Esophagus (tissue), 2 donors: ENCODE measurements at regions not wholly inside any gene's neighbourhood (a gene's known extent, or its start where the extent isn't known, plus 50 kb on each side); places are given as distances from the start of the nearest gene placed in this dataset.

Experiments
- H3K27ac ChIP-seq, 2 donors: one replicate each; pipeline ENCODE4 v1.5.1; 2013; ENCODE audit warnings: low read depth in 2 of 2, mild to moderate bottlenecking in 2 of 2, inconsistent platforms in 1 of 2, low read length in 1 of 2, moderate library complexity in 1 of 2
- H3K27me3 ChIP-seq, 2 donors: one replicate each; pipeline ENCODE4 v1.6.1; 2013; ENCODE audit warnings: low read length in 2 of 2, control low read depth in 1 of 2, mild to moderate bottlenecking in 1 of 2; ENCODE audit not compliant: insufficient read depth in 2 of 2, control insufficient read depth in 1 of 2
- H3K36me3 ChIP-seq, 2 donors: one replicate each; pipeline ENCODE4 v1.6.1; 2013; ENCODE audit warnings: low read length in 1 of 2; ENCODE audit not compliant: control insufficient read depth in 2 of 2, insufficient read depth in 2 of 2
- H3K4me1 ChIP-seq, 2 donors: one replicate each; pipeline ENCODE4 v1.6.1; 2013; ENCODE audit warnings: low read length in 1 of 2; ENCODE audit not compliant: control insufficient read depth in 2 of 2, insufficient read depth in 2 of 2
- H3K4me3 ChIP-seq, 2 donors: one replicate each; pipeline ENCODE4 v1.5.1; 2013; ENCODE audit warnings: low read length in 2 of 2, mild to moderate bottlenecking in 2 of 2, low read depth in 1 of 2, moderate library complexity in 1 of 2
- H3K9me3 ChIP-seq, 2 donors: one replicate each; pipeline ENCODE4 v1.6.1; 2013; ENCODE audit warnings: mild to moderate bottlenecking in 2 of 2, low read depth in 1 of 2, low read length in 1 of 2, moderate library complexity in 1 of 2; ENCODE audit not compliant: control insufficient read depth in 2 of 2, insufficient read depth in 1 of 2
- WGBS, 2 donors: extraction: QIAGEN DNeasy Blood & Tissue Kit; methylation state at CpG; one replicate each; pipeline ENCODE4 v1.1.7; 2013; 5-methylcytosine and 5-hydroxymethylcytosine counted together
- donor health status: healthy with polysubstance abuse.
- donor health status: Bipolar disorder and iron deficiency.

GRCh38 chr15:57854531-57854930 is 148.0 kb downstream of the POLR2M start:
- no peaks in the 10 kb centered on the region for H3K9me3 ChIP-seq
- no peaks in the 10 kb centered on the region for H3K36me3 ChIP-seq
- no peak overlapping the region for H3K27ac ChIP-seq
- H3K27me3 ChIP-seq = no peaks in the 10 kb centered on the region
- H3K4me3 ChIP-seq = no peak overlapping the region
- H3K4me1 ChIP-seq = no peaks in the 10 kb centered on the region

- WGBS, 2 donors = 82 to 95% methylated on average over 1 of the region's 1 CpG
- no peaks in the 10 kb centered on the region for H3K4me1 ChIP-seq
- no peaks in the 10 kb centered on the region for H3K36me3 ChIP-seq
- no peak overlapping the region for H3K4me3 ChIP-seq
- no peak overlapping the region for H3K27ac ChIP-seq
- no peaks in the 10 kb centered on the region for H3K27me3 ChIP-seq
- H3K9me3 ChIP-seq = no peaks in the 10 kb centered on the region
Measured at GRCh38 chr15:57857871-57858270, 151.4 kb downstream of the POLR2M start.

GRCh38 chr15:57859130-57859685 is 152.7 kb downstream of the POLR2M start:
- no peaks in the 10 kb centered on the region for H3K27me3 ChIP-seq
- no peak overlapping the region for H3K27ac ChIP-seq
- no peak overlapping the region for H3K4me3 ChIP-seq
- no peaks in the 10 kb centered on the region for H3K9me3 ChIP-seq
- H3K36me3 ChIP-seq = no peaks in the 10 kb centered on the region
- WGBS, 2 donors = 55 to 63% methylated on average over 2 of the region's 2 CpGs
- H3K4me1 ChIP-seq = no peaks in the 10 kb centered on the region

DNA sequence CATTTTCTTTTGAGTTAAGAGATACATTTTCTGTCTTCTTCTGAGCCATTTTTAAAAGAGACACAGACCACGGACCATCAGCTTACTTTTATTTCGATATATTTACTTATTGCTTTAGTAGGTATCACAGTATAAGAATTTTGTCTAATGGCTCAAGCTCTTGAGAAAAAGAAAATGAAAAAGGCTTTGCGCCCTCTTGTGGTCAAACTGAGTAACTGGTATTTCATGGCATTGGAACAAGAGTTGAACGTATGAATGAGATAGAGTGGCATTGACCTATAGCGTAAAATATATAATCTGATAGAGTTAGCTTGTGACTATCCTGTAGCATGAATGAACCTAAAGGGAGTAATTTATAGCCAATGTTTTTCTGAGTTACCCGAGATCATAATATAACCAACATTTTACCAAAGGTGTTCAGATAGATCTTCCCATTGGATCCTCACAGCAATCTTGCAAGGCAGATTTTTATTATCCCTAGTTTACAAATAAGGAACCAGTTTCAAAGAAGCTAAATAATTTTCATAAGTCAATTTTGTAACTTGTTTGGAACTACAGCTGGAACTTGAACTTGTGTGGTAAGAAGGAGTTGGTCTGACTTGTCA is 154.6 kb downstream of the POLR2M start:
- Histone ChIP-seq H3K36me3 (no peaks in the 10 kb centered on the region), H3K27ac (no peak overlapping the region), H3K27me3 (no peaks in the 10 kb centered on the region), H3K9me3 (no peaks in the 10 kb centered on the region), H3K4me3 (no peak overlapping the region), H3K4me1 (no peaks in the 10 kb centered on the region)
- WGBS, 2 donors = 12 to 23% methylated on average over 6 of the region's 6 CpGs

DNA sequence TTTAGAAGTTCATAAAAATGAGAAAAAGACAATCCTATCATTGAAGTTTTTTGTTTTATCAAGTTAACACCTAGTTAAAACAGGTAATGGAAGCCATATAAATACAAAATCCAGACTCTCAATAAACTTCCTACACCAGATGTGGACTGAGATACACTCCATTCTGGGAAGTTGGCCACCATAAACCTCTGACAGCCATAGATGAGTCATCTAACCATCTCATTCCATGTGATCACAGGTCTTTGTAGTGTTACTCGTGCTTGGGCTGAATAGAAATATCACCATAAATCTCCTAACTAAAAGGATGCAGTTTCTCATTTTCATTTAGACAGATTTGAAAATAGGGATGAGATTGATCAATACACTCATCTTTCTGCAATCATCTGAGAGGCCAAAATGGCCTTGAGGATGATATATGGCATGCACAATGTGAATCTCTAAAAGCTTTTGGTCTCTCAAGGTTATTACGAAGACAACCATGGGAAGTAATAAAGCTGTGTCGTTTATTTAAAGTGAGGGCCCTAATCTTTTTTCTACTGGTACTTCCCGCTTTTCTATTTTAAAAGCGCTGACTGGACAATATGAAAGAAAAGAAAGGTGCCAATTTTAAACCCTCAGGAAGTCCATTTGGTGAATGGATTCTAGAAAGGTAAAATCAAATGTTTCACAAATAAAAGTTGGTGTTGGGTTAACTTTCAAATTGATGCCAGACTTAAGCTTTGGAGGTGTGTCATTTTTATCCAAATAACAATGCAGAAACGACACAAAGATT is 155.5 kb downstream of the POLR2M start:
- no peak overlapping the region for H3K27ac ChIP-seq
- 67 to 70% methylated on average over 6 of the region's 6 CpGs for WGBS, 2 donors
- H3K4me1 ChIP-seq = no peaks in the 10 kb centered on the region
- H3K36me3 ChIP-seq = no peaks in the 10 kb centered on the region
- H3K4me3 ChIP-seq = no peak overlapping the region
- H3K27me3 ChIP-seq = no peaks in the 10 kb centered on the region
- no peaks in the 10 kb centered on the region for H3K9me3 ChIP-seq

DNA sequence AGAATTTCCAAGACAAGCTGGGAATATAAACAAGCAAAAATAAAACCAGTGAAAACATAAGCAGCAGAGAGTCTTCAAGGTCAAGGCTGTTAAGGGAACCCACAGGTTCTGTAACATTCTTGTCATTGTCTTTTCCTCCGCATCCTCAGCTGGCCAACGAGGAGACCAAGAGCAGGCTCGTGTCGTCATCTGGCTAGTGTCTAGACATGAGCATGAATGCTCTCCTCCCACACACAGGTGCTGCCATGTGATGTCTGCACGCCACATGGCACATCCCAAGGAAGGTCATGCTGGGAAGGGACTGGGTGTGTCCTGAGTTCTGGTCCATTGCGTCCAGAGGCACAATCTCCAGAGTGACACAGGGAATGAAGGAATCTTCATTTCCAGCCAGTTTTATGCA is 156.2 kb downstream of the POLR2M start:
- Histone ChIP-seq H3K4me1 (no peaks in the 10 kb centered on the region), H3K9me3 (no peaks in the 10 kb centered on the region), H3K4me3 (no peak overlapping the region), H3K27me3 (no peaks in the 10 kb centered on the region), H3K27ac (no peak overlapping the region), H3K36me3 (no peaks in the 10 kb centered on the region)
- WGBS, 2 donors = 77 to 85% methylated on average over 6 of the region's 6 CpGs

- no peaks in the 10 kb centered on the region for H3K4me1 ChIP-seq
- H3K36me3 ChIP-seq = no peaks in the 10 kb centered on the region
- no peaks in the 10 kb centered on the region for H3K9me3 ChIP-seq
- no peak overlapping the region for H3K27ac ChIP-seq
- 83 to 90% methylated on average over 3 of the region's 3 CpGs for WGBS, 2 donors
- no peaks in the 10 kb centered on the region for H3K27me3 ChIP-seq
- no peak overlapping the region for H3K4me3 ChIP-seq
Measured at GRCh38 chr15:57865294-57865693, 158.8 kb downstream of the POLR2M start.

GRCh38 chr15:57866149-57866736 is 159.7 kb downstream of the POLR2M start:
- Histone ChIP-seq H3K4me3 (no peak overlapping the region), H3K27ac (no peak overlapping the region), H3K27me3 (no peaks in the 10 kb centered on the region), H3K9me3 (no peaks in the 10 kb centered on the region), H3K36me3 (no peaks in the 10 kb centered on the region), H3K4me1 (no peaks in the 10 kb centered on the region)
- 36 to 49% methylated on average over 7 of the region's 7 CpGs for WGBS, 2 donors

GRCh38 chr15:57867970-57868798 is 161.7 kb downstream of the POLR2M start:
- 75 to 79% methylated on average over 16 of the region's 16 CpGs for WGBS, 2 donors
- no peaks in the 10 kb centered on the region for H3K9me3 ChIP-seq
- no peaks in the 10 kb centered on the region for H3K36me3 ChIP-seq
- H3K27ac ChIP-seq = no peak overlapping the region
- no peak overlapping the region for H3K4me3 ChIP-seq
- H3K27me3 ChIP-seq = no peaks in the 10 kb centered on the region
- no peaks in the 10 kb centered on the region for H3K4me1 ChIP-seq
